EH (cell line): ENCODE measurements at regions not wholly inside any gene's neighbourhood (a gene's known extent, or its start where the extent isn't known, plus 50 kb on each side); places are given as distances from the start of the nearest gene placed in this dataset.

Source experiments
- DNase-seq: peaks from one replicate; pipeline ENCODE4 v3.0.0-alpha.2; 2015; ENCODE audit warnings: low read depth

- DNase-seq = peak; percentile 28
These were observed 460.7 kb downstream of the MTX2 start for GRCh38 chr2:176729706-176730569.

- no peak for DNase-seq
These were observed 463.5 kb downstream of the MTX2 start for GRCh38 chr2:176732780-176733179.

GRCh38 chr2:176733698-176734430 lies 464.6 kb downstream of the MTX2 start:
- no peak for DNase-seq

GRCh38 chr2:176734868-176735267 lies 465.6 kb downstream of the MTX2 start:
- DNase-seq = no peak

- no peak for DNase-seq
These were observed 470.3 kb upstream of the HNRNPA3 start for GRCh38 chr2:176742271-176742670.

DNA sequence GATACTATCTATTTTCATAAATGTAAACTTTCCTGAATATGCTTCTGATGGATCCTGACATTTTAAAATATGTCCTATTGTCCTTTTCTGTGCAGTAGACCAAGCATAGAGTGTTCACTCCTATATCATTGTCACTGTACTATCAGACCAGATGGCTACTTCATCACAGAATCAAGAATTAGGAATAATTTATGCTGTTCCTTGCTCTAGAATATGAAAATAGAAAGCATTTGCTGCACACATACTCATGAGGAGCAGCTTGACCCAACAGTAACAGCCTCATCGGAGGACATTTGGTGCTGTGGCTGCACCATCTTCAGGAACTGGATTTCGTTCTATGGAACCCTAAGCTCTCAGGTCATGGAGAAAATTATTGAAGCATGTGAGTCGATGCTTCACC lies 468.9 kb upstream of the HNRNPA3 start:
- DNase-seq = no peak

GRCh38 chr2:176744146-176744545 lies 468.4 kb upstream of the HNRNPA3 start:
- DNase-seq = no peak

- DNase-seq = no peak
These were observed 466.9 kb upstream of the HNRNPA3 start for GRCh38 chr2:176745543-176746200.

GRCh38 chr2:176746411-176746810 lies 466.2 kb upstream of the HNRNPA3 start:
- no peak for DNase-seq

DNA sequence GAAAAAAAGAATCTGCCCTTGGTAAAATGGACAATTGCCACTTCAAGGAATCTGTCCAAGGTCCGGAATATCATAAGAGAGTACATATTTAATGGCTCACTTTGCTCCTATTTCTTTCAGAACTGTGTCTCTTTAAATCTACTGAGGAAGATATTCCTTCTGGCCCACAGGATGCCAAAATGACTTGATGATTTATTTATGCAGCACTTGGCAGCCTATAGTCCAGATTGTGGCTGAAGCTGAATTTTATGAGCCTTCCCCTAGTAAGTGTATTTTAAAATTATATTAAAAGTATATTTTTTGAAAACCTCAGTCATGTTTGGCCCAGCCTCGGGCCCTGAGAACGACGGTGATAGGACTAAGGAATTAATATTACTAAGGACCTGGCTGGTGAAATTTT lies 465.1 kb upstream of the HNRNPA3 start:
- DNase-seq = no peak

- no peak for DNase-seq
These were observed 464.7 kb upstream of the HNRNPA3 start for GRCh38 chr2:176747928-176748327.

DNA sequence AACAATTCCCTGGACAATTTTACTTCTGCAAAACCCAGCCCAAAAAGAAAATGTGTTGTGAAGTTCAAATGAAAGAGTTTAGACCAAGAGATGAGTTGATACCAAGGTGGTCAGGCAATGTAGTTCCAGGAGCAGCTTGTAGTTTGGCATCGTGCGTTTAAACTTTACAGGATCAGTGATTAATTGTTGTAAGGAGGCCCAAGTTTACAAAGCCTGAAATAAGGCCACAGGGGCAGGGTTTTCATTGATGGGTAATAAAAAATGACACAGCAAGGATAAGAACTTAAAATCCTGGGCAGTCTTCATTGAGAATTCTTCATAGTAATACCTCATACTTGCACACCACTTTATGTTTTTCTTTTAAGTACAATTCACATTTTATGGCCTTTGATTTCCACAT lies 463.9 kb upstream of the HNRNPA3 start:
- DNase-seq = no peak

DNA sequence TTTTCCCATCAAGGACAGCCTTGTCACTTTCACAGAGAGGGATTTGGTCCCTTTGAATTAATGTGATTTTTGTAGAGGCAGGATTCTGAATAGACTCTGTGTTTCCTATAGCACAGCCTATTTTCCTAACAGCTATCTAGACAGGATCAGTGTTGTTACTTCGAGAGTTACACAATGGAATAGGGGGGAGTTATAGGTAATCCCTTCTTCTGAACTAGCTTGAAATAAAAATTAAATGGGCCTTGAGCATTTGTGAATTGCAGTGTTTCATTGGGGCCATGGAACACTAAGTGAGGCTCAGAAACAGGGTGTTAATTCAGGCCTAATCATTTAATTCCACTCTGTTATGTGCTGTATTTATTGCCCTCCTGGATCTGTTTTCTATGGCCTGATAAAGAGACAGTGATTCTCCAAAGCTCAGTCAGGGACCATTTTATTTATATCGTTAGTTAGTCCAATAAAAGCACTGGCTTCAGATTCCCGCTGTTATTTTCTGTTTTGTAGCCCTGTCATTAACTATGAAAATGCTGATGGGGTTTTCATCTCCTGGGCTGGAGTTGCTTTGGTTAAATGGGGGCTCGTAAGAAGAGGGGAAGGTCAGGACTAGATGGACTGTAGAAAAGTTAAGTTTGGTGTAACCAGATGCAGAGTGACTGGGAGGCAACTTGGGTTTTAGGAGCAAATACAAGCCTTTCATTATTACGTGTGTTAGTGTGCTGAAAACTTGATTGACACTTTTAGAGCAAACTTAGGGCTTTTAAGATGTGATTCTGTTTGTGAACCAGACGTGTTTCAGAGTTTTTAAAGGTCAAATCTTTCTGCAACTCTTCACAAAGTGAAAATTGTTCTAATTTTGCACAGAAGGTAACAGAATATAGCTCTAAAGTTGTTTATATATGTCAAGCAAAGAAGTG lies 461.0 kb upstream of the HNRNPA3 start:
- no peak for DNase-seq

DNA sequence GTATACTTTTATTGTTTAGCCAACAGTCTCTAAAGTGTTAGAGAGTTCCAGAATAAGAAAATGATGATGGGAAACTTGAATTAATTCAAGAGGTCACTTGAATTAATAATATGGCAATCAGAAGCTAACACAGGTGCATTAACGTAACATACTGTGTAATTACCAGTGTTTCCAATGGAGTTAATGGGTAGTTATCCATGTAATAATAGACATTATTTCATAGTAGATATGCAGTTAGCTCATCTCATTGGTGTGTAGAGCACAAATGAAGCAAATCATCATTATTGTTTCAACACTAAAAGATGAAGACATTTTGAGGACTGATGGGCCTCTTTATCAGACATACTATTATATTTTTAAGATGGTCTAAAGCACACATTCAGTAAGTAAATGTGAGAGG lies 460.3 kb upstream of the HNRNPA3 start:
- no peak for DNase-seq

GRCh38 chr2:176753205-176753604 lies 459.4 kb upstream of the HNRNPA3 start:
- DNase-seq = no peak

DNA sequence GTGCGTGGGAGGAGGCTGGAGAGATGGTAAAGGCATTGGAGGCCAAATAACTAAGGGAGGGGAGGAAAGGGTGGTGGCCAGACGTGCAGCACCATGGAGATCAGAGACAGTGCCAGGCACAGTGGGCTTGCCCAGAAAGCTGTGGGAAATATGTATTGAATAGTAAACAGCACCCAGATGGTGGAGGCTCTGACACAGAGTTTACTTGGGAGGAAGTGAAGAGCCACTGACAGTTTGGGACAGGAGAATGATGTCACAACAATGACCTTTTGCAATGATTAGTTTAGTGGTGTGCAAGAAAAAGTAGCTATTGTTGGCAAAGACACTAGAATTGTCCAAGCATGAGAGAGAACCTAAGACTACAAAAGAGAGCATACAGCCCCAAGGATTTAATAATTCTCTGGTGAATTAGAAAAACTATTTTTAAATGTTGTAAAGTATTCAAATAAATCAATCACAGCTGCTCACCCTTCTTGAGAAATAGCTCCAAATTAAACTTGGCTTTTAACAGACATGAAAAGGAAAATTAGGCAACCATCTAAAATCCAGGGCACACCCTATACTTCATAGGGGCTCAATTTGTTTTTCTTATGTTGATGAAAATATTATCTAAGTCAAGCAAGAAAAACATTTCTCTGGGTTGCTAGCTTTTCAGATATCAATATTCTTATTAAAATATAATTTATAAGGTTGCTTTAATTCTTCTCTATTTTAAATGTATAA lies 458.7 kb upstream of the HNRNPA3 start:
- no peak for DNase-seq

- no peak for DNase-seq
These were observed 457.0 kb upstream of the HNRNPA3 start for GRCh38 chr2:176755537-176756135.

- DNase-seq = no peak
These were observed 454.2 kb upstream of the HNRNPA3 start for GRCh38 chr2:176758426-176758825.

DNA sequence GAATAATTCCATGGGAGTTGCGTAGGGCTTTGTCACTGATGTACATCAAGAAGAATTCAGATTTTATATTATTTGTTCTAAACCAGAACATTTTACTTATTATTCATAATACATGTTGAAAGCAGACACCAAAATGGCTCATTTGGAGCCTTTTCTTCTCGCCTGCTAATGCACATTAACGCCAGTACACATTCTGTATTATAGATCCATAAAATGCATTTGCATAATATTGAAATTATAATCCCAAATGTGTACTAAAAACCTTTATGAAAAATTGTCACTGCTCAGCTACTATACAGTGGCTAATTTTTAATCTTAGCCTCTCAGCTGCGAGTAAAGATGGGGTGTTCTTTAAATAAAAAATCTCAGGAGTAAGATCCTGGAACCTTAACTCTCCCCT lies 452.2 kb upstream of the HNRNPA3 start:
- no peak for DNase-seq

GRCh38 chr2:176763130-176763529 lies 449.5 kb upstream of the HNRNPA3 start:
- DNase-seq = no peak
